T-helper 2 cell (primary cell): ENCODE measurements at regions not wholly inside any gene's neighbourhood (a gene's known extent, or its start where the extent isn't known, plus 50 kb on each side); places are given as distances from the start of the nearest gene placed in this dataset.
"Not testable (repeated sequence)": the region's sequence is repeated elsewhere in the genome, so short reads cannot be mapped to it uniquely, and the experiment has no call there.

Experiments used
- DNase-seq, 5 experiments: peaks; one replicate each; pipeline versions ENCODE4 v3.0.0 to v3.0.0-alpha.2; 2012 to 2022

DNA sequence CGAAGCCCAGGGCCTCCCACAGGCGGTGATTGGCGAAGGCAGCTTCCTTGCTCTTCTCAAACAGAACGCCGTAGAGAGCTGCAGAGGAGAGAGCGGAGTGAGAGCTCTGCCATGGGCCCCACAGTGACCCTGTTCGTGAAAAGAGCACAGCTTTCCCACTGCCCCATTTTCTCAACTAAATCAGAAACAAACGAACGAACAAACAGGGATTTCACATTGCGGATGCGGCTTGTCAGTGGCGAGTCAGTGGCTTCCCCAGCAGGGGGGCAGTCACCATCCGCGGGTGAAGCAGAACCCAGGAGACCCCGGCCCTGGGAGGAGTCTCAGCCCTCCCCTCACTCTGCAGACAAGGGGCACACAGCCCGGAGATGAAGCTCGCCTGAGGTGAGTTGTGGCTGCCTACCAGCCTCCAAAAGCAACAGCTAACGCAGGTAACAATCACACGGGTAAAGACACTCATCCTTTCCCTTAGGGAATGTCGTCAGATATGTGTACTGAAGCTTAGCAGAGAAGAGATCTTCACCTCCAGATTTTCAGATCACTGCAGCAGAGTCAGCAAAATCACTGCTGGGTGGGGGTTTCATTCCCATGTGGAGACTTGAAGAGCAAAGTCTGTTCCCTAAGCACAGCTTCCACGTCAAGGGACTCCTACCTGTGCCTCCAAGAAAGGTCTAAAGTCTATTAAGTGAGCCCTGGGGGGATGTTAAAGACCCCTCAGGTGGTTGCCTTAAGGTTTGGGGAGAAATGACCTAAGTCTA lies 51.2 kb upstream of the GPR31 start:
- no peak for DNase-seq

DNA sequence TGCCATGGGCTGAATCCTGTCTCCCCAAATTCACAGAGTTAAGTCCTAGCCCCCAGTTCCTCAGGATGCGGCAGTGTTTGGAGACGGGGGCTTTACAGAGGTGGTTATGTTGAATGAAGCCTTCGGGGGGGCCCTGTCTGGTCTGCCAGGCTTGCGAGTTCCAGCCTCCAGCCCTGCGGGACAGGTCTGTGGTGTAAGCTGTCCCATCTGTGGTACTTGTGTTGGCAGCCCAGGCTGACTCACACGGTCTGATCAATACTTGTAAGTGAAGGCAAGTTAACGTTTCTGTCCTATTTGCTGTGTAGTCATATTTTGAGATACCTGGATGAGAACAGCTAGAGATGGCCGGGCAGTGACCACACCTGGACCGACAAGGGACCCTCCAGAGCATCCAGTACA lies 51.8 kb upstream of the GPR31 start:
- DNase-seq, result no peak

DNA sequence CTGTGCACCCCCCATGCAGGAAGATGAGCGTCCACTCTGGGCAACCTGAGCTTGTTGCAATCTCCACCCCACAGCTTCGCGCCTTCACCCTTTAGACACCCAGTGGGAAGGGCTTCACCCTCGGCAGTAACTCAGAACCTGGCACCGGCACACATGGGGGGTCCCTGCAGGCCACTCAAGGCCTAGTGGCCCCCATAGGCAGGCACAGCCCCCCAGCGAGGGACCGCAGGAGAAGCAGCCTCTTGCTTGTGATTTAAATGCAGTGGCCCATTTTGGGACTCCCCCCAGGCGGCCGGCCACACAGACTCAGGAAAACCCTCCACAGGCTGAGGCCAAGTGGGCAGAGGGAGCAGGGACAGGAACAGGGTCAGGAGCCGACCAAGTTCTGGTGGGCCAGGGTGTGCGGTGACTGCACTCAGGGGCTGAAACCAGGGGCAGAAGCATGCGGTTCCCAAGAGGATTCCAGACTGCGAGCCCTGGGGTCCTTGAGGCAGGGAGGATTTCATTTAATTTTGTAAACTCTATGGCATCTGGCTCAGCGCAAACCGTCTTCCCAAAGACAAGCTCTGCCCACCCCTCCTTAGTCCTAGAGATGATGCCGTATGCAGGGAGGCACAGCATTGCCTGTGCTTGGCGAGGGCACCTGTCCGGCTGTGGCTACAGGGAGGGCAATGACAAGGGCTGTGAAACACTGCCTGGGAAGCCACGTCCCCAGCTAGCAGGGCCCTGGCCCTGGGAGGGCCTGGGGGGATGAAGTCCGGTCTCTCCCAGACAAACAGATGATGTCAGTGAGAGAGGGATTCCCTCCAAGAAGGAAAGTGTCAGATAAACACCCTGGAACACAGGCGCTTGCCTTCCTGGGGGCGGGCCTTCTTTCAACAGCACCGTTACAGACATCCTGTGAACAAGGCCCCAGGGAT lies 52.9 kb upstream of the GPR31 start:
- no peak for DNase-seq

DNA sequence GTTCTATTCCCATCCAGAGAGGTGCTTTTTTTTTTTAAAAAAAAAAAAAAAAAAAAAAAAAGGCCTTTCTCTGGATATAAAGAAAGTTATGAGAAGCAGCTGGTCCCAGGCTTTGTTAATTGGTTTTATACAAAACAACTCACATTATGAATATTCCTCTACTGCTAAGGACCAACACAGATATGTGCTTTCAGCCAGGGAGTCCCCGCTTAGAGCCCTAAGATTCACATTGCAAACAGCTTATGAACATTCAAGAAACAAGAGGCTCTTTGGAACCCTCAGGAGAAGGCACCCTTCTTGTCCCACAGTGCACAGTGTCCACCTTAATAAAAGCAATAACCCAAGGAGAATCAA lies 53.5 kb upstream of the GPR31 start:
- no peak for DNase-seq

DNA sequence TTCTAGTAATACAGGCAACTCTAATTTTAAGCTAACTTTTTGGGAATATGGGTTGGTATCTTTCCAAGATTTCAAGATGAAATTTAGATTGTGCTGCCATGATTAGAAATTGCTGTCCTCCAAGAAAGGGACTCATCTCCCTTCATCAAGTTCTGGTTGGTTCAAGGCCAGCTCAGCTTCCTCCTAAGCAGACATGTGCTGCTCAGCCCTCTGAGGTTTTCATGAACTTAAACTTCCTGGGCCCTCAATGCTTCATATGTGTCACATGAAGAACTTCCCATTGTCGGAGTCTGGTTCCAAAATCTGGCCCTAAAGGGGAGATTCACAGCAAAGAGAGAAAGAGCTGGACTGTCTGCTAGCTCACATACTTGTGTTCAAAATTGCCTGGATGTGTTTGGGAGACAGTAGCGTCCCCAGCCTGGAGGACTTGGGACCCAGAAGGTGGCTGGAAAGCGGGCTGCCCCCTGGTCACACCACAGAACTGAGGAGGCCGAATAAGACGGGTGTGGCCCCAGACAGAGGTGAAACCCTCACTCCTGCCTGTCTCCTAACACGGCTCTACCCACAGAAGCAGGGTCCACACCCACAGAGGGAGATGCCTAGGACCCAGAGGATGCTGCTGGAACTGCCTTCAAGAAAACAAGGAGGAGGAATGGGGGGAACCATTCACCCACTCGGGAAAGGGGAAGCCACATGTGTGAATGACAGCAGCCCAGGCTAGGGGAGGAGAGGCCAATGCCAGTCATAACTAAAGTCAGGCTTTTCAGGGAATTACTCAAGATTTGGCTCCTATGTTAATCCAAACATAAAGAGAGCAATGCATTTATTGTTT lies 54.3 kb upstream of the GPR31 start:
- DNase-seq, result no peak

DNA sequence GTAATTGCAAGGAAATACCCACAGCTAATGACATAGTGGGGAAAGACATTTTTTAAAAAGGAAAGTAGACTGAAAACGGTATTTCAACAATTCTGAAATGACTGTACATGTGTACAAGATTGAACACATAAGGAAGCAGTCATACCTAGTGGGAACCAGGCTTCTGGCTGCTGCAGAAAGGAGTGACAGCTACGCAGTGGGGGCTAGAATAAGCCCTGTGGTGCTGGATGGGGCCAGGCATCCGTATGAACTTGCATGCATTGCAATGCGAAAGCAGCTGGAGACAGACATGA lies 54.9 kb upstream of the GPR31 start:
- peak in 1 of 5 experiments; percentile 59 for DNase-seq

DNA sequence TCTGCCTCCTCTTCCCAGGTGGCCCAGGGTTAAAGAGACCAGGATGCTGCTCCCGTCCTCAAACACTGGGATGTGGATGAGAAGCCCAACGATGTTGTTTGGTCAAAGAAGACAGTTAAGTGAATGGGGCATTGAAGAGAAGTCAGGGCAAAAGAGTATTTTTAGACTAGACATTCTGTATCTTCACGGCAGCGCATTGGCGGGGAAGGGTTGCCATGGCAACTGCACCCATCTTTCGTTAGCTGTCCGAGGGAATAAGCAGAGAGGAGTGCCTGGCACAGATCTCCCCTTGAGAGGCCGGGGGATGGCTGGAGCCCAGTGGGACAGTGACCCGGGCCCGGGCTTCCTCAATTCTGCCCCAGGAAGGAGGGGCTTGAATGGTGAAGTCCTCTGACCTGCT lies 56.4 kb upstream of the GPR31 start:
- DNase-seq, result no peak

DNA sequence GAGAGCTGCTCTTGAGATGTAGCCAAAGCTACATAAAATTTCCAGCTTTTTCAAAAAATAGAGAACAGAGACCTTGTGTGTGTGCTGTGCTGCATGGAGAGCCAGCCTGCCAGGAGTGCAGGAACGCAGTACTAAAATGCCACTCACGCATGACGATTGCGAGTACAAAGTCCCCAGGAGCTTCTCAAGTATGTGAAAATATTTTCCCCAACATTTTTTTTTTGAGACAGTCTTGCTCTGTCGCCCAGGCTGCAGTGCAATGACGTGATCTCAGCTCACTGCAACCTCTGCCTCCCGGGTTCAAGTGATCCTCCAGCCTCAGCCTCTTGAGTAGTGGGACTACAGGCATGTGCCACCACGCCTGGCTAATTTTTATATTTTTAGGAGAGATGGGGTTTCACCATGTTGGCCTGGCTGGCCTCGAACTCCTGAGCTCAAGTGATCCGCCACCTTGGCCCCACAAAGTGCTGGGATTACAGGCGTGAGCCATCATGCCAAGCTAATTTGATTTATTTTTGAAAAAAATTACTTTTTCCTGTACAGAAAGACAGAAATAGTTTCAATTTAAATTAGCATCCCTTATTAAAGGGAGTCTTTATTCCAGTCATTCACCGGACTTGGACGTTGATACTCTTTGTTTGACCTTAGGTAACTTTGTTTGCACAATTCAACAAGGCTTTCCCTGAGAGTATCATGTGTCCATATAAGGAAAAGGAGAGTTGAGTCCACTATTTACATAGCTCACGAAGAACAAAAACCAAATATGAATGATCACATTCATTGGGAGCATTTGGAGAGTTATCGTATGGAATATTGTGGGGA lies 57.9 kb upstream of the GPR31 start:
- DNase-seq, result not testable (repeated sequence)

DNA sequence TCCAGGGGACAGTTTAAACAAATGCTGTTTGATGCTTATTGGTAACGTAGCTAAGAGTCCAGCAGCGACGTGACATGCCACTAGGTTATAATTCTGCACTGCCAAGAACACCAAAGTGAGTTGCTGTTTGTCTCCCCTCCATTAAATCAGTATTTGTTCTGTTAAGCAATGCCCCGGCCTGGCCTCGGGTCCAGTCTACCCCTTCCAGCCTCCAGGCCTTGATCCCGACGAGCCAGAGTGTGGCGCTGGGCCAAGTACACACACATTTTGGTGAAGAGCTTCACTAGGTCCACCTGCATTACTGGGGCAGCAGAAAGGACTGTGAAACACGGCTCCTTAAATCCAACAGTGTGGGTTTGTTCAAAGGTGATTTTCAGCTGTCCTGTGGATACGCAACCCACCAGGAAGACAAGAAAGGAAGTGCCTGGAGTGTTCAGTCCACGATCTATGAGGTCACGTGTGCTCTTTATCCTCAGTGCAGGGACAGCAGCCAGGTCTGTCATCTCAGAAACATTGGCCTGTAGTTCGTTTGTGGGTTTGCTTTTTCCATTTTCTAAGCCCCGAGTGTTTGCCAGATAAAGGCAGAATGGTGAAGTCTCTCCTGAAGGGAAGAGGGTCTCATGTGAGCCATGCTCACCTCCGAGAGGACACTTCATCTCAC lies 58.7 kb upstream of the GPR31 start:
- DNase-seq, result not testable (repeated sequence)

DNA sequence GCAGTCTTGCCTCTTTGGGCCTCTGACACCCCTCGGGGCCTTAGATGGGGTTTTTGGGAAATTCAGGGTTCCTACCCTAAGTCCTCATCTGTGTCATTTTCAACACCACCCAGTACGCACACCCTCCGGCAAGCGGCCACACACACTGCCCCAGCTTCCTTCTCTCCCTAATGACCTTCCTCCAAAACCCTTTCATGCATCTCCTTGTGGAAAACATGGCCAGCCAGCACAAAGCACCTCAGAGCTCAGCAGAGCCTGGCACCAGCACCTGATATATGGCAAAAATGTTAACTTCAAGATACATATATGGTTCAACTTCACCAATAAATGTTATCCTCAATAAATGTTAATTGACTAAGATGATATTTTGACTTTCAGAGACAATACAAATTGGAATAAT lies 59.3 kb upstream of the GPR31 start:
- DNase-seq, result not testable (repeated sequence)

DNA sequence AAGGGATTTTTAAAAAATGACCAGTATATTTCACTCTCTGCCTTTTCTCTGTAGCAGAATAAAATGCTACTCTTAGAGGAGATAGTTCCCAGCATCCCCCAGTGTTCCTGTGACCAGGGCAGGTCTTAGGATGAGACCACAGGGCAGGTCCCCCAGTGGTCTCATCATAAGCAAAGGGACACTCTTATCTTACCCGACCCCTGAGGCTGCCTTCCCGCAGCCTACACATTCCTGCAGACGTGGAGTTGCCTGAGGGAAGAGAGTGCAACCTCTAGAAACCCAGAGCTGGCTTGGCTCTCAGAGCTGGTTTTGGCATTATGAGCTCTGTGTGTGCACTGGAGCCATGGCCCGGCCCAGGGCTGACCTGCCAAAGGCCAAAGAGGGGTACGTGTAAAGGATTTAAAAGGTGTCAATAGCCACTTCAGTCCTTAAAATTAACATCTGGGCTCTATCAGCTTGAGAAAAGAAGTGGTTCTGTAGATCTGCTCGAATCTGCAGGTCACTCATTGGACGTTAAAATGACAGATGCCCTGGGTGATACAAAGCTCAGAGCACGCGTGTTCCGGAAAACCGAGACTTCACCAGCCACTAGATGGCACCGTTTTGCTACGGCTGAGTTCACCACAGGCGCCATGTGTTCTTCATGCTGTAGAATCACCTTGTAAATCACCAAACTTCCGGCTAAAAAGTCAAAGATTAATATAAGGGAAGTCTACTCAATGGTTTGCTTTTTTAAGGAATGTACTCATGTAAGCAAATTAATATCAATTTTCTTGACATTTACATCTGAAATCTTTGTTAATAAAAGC lies 60.4 kb upstream of the GPR31 start:
- DNase-seq, result peak in 2 of 5 experiments; percentile 14 to 71

DNA sequence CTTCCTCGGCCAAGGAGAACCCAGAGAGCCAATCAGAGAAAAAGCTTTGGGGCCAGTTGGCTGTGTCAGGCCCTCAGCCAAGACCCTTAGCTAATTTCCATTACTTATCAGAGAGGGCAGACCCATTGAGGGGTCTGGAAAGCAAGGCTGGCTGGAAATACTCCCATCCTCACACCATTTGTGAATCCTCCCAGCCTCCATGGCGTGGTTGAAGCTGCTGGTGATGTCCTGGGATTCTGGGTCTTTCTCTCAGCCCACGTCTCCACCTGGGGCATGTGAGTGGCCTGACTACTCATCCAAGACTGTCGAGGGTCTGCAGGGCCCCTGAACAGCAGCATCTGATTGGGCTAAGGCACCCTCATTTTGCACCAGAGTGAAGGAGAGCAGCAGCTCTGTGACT lies 61.3 kb upstream of the GPR31 start:
- not testable (repeated sequence) for DNase-seq

DNA sequence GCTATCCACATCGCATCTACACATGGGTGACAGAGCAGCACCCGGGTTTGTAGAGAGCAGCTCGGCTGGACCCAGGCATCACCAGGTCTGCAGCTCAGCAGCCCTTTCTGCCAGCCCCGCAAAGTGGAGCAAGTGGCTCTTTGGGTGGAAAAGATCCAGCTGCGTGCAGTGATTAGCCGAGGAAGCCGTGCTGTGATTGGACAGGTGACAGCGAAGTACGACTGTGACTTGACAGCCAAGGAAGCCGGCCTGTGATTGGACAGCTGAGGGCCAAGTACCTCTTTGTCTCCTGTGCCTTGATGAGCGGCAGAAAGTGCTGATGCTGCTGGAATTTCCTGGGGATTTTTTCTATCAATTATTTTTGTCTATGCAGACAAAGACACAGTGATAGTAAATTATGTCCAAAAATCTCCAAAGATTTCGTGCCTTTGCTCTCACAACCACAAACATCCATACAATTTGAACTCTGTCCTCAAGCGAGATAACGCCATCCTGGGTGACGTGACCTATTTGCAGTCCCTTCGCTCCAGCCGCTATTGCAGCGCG lies 62.3 kb upstream of the GPR31 start:
- no peak for DNase-seq

DNA sequence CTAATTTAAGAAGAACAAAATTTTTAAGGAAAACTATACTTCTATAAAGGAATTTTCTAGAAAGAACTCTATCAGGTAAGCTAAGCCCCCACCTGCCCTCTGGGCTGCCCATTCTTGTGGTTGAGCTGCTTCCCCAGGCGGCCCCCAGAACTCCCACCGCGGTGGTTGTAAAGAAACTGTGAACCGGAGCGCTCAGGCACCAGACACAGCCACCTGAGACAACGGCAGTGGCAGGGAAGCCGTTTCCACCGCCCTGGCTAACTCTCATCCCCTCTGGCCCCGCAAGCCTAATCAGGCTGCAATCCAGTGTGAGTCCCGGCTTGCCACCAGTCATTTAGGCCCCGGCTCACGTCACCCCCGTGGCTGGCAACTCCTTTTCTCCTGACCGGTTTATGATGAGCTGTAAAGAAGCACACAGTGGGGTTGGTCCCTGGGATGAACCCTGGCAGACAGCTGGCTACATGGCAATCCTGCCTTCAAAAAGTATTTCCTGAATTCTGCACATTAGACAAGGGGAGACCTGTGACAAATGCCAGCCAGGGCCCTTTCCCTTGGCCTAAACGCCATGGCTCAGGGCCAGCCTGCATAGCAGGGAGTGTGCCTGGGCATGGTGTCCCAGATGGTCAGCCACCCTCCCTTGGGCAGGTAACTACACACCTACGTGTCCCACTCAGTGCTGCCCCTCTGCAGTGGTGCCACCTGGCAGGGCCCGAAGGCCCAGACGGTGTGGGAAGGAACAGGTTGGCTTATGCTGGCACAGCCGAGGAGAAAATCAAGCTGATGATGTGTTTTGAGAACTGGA lies 63.8 kb upstream of the GPR31 start:
- no peak for DNase-seq

DNA sequence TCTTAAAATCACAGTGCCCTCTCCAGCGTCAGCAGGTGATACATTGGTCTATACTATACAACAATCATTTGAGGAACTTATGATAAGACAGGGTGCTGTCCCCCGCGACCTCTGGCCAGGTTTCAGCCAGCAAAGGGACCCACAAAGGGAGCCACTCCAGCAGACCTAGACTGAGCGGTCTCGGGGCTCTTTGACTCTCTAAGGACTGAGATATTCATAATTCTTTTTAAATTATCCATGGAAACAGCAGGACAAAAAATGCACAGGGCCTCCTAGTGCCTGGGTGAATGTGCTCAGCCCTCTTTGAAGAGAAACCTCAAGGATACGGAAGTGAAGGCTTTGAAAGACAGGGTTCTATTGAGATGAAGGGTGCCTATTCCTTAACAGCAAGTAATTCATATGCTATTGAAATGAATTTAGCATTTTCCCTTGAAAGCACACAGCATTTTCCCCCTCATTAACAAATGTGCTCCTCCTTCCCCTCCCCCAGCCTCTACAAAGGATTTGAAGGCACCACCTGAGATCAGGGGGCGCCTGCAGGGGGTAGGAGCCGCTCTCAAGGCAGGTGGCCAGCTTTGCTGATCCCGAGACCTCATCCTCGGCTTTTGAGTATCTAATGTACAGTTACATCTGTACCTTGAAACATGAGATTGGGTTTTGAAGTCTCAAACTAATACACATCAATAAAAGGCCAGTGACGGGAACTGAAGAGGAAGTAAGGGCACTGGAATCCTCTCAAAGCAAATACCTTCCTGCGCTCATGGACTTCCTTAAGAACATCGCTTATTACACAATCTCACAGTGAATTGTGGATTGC lies 65.3 kb upstream of the UNC93A start:
- DNase-seq, result not testable (repeated sequence)

DNA sequence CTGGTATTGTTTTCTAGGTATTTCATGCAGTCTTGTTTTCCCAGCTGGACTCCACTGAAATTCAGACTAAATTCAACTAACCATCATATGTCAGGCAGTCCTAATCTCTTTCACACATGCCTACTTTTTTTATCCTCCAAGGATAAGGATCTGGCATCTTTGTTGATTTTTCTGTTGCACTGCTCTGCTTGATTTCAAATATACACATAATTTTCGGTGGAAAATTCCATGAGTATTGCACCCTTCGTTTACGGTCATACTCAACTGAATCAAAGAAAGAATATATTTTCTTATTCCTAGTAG lies 64.8 kb upstream of the UNC93A start:
- DNase-seq, result no peak

DNA sequence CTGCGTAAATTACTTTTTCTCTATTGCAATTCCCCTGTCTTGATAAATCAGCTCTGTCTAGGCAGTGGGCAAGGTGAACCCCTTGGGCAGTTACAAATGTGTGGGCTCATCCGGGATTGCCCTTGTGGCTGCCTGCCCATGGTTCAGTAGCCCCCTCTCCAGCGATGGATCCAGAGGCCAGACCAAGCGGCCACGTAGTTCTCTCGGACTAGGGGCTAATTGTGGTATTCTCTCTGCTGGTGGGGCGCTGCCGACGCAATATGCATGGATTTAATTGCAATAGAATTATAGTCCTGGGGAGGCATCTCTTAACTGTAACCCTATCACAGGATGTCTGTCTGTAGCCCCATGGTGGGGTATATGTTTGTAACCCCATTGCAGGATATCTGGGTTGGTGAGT lies 64.3 kb upstream of the UNC93A start:
- DNase-seq, result no peak

DNA sequence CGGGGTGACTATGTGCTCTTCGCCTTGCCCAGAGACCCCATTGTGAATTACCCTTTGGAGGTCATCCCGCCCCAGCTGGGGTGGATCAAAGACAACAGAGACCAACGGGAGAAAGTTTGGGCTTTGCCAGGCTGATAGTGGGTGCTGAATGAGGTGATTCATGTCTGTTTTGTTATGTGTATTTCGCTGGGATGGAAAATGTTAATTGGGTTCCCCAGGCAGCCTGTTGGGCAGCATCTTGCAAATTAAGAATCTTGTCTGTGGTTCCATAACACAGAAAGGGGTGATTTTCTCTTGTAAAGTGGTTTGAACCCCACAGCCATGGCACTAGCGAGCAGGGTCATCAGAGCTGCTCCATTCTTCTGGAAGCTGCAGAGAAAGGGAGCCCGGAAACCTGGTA lies 63.1 kb upstream of the UNC93A start:
- DNase-seq, result no peak

DNA sequence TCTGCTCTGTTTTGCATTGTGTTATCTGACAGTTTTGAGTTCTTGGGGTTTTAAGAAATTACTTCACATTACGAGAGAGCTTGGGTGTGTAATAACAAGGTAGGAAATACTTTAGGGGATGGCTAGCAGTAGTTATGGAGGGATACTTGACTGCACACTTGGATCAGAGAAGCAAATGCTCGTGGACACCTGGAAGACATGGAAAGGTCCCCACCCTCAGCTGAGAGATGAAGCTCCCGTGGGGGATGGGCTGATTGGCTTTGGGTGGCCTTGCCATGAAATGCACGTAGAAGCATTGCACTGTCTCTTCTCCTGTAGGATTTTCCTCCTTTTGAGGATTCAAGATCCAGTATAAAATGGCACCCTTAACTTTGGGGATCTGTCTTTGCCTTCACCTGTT lies 61.5 kb upstream of the UNC93A start:
- no peak for DNase-seq
